GM12872 (cell line): ENCODE measurements at regions not wholly inside any gene's neighbourhood (a gene's known extent, or its start where the extent isn't known, plus 50 kb on each side); places are given as distances from the start of the nearest gene placed in this dataset.

Experiments
- TF ChIP-seq, protein P1 (sequence below): IDR thresholded peaks from 3 replicates; pipeline ENCODE4 v1.5.1; 2011; ENCODE audit warnings: low read depth, mild to moderate bottlenecking, low read length, moderate library complexity; ENCODE audit not compliant: insufficient read depth

DNA sequence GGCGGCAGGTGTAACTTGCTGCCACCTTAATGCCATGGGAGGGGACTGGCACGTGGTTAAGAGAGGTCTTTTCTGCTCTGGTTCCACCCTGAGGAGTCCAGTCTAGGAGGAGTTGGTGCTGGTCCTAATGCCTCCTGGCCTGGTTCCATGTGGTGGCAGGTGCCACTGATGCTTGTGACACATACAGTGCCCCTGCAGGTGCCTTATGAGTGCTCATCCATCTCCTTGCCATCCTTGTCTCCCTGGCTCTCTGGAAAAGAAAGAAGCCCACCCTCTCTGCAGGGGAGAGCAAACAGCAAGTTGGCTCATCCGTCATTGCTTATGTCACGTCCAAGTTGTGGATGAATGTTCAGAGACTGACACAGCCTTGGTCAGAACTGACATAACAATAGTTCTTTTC, 175.8 kb upstream of the DPH6 start:
- TF ChIP-seq, protein P1, sequence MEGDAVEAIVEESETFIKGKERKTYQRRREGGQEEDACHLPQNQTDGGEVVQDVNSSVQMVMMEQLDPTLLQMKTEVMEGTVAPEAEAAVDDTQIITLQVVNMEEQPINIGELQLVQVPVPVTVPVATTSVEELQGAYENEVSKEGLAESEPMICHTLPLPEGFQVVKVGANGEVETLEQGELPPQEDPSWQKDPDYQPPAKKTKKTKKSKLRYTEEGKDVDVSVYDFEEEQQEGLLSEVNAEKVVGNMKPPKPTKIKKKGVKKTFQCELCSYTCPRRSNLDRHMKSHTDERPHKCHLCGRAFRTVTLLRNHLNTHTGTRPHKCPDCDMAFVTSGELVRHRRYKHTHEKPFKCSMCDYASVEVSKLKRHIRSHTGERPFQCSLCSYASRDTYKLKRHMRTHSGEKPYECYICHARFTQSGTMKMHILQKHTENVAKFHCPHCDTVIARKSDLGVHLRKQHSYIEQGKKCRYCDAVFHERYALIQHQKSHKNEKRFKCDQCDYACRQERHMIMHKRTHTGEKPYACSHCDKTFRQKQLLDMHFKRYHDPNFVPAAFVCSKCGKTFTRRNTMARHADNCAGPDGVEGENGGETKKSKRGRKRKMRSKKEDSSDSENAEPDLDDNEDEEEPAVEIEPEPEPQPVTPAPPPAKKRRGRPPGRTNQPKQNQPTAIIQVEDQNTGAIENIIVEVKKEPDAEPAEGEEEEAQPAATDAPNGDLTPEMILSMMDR: no peak

DNA sequence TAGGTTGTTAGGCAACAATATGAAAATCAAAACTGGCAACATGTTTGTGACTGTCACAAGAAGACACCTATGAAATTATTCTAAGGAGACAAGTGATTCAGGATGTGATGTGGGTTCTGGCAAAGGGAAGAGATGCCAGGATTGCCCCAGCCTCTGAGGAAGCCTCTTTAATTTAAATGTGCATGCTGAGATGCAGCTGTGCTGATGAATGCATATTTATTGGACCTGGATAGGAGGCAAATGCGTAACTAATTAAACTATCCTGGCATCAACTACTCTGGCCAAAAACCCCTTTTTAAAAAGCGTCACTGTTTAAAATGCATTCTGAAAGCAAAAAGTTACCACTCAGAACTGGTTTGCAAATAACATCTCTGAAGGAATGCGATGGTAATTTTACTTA, 176.5 kb upstream of the DPH6 start:
- TF ChIP-seq, protein P1: no peak

DNA sequence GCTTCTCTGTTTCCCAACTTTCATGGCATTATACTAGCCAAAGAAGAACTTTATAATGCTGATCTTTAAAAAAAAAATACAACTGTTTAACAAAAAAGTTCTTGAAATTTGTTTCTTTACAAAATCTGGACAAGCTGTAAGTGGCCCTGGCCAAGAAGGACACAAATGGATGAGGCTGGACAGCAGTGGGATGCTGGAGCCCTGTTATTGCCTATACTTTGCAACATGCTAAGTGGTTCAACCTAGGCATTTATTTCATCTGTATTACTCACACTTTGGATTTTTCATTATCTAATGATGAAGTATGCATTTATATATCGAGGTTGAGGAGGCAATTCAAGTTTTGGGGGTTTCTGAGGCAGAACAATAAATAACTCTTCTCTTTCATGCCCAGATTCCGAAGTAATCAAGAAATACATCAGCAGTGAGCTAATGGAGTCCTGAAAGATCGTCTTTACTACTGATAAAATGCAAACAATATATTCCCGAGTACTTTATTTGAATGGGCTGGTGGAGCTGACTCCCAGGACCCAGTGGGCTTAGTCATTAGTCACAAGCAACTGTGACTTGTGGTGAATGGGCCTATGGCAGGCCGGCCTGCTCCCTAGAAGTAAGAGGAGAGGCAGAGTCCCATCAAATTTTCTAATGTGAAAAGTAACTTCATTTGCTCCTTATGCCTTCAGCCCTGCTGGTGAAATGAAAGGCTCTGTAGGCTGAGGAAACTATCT, 177.3 kb upstream of the DPH6 start:
- TF ChIP-seq, protein P1: no peak

DNA sequence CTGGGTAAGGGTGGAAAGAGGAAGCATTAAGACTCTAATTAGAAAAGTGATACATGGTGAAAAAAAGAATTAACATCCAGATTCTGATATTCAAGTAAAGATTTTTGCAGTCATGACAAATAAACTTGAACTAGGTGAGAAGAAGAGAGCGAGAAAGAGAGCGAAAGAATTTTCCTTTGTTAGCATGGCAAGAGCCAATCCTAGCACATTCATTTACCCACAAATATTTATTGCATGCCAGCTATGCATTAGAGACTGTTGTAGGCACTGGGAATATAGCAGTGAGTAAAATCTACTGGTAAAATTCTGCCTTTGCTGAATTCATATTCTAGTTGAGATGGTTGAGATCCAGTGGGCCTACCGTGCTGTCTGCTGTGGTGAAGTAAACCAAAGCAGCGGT, 177.9 kb upstream of the DPH6 start:
- TF ChIP-seq, protein P1: no peak

DNA sequence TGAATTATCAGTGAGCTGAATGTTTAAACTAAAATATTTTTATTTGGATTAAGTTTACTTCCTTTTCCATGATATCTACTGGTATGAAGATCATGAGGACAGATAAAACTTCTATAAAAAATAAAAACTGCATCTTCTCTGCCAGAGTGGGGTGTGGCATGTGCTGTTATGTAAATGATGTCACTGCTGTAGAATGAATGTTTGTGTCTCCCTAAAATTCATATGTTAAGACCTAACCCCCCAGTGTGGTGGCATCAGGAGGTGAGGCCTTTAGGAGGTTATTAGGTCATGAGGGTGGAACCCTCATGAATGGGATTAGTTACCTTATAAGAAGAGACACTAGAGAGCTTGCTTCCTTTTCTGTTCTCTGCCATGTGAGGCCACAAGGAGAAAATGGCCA, 178.7 kb upstream of the DPH6 start:
- TF ChIP-seq, protein P1: no peak

DNA sequence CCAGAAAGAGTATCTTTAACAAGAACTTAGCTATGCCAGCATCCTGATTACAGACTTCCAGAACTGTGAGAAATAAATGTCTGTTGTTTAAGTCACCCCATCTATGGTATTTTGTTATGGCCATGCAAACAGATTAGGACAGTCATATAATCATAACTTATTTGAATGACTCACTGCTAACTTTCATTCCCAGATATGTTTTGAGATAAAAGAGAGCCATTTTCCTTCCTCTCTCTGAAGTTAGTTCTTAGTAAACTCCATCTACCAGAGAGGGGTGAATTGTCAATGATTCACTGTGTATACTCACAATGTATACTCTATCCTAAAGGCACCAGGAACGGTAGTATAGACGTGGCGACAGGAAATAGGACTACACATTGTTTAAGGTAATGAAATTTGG, 179.4 kb upstream of the DPH6 start:
- TF ChIP-seq, protein P1: no peak

DNA sequence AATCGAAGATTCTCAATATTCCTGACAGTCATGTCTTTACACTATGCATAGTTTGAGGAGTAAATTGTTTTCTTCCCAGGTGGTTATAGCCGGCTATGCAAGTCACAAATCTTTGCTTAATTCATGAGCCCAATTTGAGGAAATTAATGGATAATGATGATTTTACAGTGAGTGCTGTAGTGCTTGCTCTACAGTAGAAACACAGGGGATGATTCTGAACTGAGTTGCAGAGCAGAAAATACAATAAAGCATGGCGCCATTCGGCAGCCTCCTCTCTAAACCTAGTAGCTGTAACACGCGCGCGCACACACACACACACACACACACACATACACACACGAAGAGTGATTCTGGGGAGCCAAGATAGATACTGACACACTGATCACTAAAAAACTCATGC, 181.7 kb upstream of the DPH6 start:
- TF ChIP-seq, protein P1: no peak
